GM12878 (cell line): ENCODE measurements at regions not wholly inside any gene's neighbourhood (a gene's known extent, or its start where the extent isn't known, plus 50 kb on each side); places are given as distances from the start of the nearest gene placed in this dataset.

Source experiments
- ATAC-seq: fragments of 200-7000 bp; cut with Tn5 transposase; 3 replicates; pipeline ENCODE4 v1.9.1; 2020; ENCODE audit warnings: mild to moderate bottlenecking, moderate library complexity
- BruUV-seq: library from RNA; stranded (reverse); fragments of 400-500 nt; replicated peaks from 2 replicates; lab custom pipeline; 2021; lab: Mats Ljungman, UMichigan
- CTCF ChIA-PET: fragments of 300-600 bp; sonication (Branson Sonifier 250); formaldehyde crosslinking; extraction: SDS; loops from one replicate; lab custom pipeline; 2021; ENCODE audit warnings: inconsistent platforms; lab: Yijun Ruan, JAX
- POLR2A ChIA-PET: fragments of 350-600 bp; formaldehyde crosslinking; extraction: SDS; loops from one replicate; lab custom pipeline; 2021; ENCODE audit warnings: inconsistent platforms; lab: Charles Lee
- RAD21 ChIA-PET: fragments of 300-600 bp; sonication (Branson Sonifier 250); formaldehyde crosslinking; loops from one replicate; lab custom pipeline; 2023; ENCODE audit warnings: antibody characterized with exemption; ENCODE audit not compliant: unreplicated experiment; lab: Charles Lee
- SMC1A ChIA-PET: fragments of 300-600 bp; sonication (Branson Sonifier 250); formaldehyde crosslinking; loops from one replicate; lab custom pipeline; 2023; ENCODE audit not compliant: unreplicated experiment, uncharacterized antibody; lab: Charles Lee
- DNase-seq: peaks from one replicate; pipeline ENCODE4 v3.0.0-alpha.2; 2011; ENCODE audit warnings: low read depth, low spot score
- FAIRE-seq: peaks from 3 replicates; lab custom pipeline; 2011; peaks lifted over from hg19 to GRCh38; lab: Jason Lieb, UNC
- H2AFZ ChIP-seq: 2 replicates; pipeline ENCODE4 v1.6.0; 2011; ENCODE audit warnings: low read depth, low read length, control low read depth; ENCODE audit not compliant: control insufficient read depth
- H3K27ac ChIP-seq: 2 replicates; pipeline ENCODE4 v1.5.1; 2011; ENCODE audit warnings: control low read depth; ENCODE audit not compliant: control insufficient read depth, insufficient read depth
- H3K27me3 ChIP-seq, 2 experiments: replicated peaks in 1 of 2; 2 replicates each; pipeline versions ENCODE4 v1.6.0 to v1.6.1; 2011; ENCODE audit warnings: low read length in 1 of 2; ENCODE audit not compliant: control insufficient read depth in 2 of 2, insufficient read depth in 2 of 2
- H3K36me3 ChIP-seq, 2 experiments: 2 replicates each; pipeline ENCODE4 v1.5.1; 2011; ENCODE audit warnings: low read length in 1 of 2; ENCODE audit not compliant: control insufficient read depth in 2 of 2, insufficient read depth in 2 of 2
- H3K4me1 ChIP-seq: 2 replicates; pipeline ENCODE4 v1.6.1; 2011; ENCODE audit warnings: mild to moderate bottlenecking, low read length, moderate library complexity, mixed read lengths; ENCODE audit not compliant: control insufficient read depth, insufficient read depth
- H3K4me2 ChIP-seq: 2 replicates; pipeline ENCODE4 v1.6.0; 2011; ENCODE audit warnings: control low read depth; ENCODE audit not compliant: control insufficient read depth, insufficient read depth
- H3K4me3 ChIP-seq: fragments of 200-600 bp; sonication (generic); 2 replicates; pipeline ENCODE4 v1.5.1; 2016
- H3K79me2 ChIP-seq: 2 replicates; pipeline ENCODE4 v1.6.0; 2011; ENCODE audit warnings: low read length; ENCODE audit not compliant: control insufficient read depth, insufficient read depth
- H3K9ac ChIP-seq: 2 replicates; pipeline ENCODE4 v1.8.0; 2011; ENCODE audit warnings: low read length, control low read depth, mixed read lengths; ENCODE audit not compliant: control insufficient read depth, insufficient read depth
- H3K9me3 ChIP-seq: replicated peaks from 3 replicates; pipeline ENCODE4 v1.5.1; 2011; ENCODE audit warnings: mild to moderate bottlenecking, low read length; ENCODE audit not compliant: control insufficient read depth, insufficient read depth
- H4K20me1 ChIP-seq: 2 replicates; pipeline ENCODE4 v1.6.0; 2011; ENCODE audit not compliant: control insufficient read depth, insufficient read depth
- ETV6 ChIP-seq, 2 experiments: fragments of 450-650 bp in 1 of 2; IDR thresholded peaks in 1 of 2; conservative IDR thresholded peaks in 1 of 2; 2 replicates each; pipeline ENCODE4 v1.6.1; 2014; ENCODE audit warnings: antibody characterized with exemption in 1 of 2, borderline replicate concordance in 1 of 2, low read depth in 1 of 2, mild to moderate bottlenecking in 1 of 2, moderate library complexity in 1 of 2
- HDAC6 ChIP-seq: fragments of 200-600 bp; sonication (generic); IDR thresholded peaks from one replicate; pipeline ENCODE4 v1.8.0; 2017; ENCODE audit warnings: antibody characterized with exemption; ENCODE audit not compliant: unreplicated experiment
- HDGF ChIP-seq: fragments of 450-650 bp; IDR thresholded peaks from 2 replicates; pipeline ENCODE4 v1.6.1; 2016; ENCODE audit warnings: antibody characterized with exemption
- IRF4 ChIP-seq: IDR thresholded peaks from 2 replicates; pipeline ENCODE4 v1.6.1; 2011; ENCODE audit warnings: low read depth, low read length
- NRF1 ChIP-seq: conservative IDR thresholded peaks from 2 replicates; pipeline ENCODE4 v1.6.1; 2011; ENCODE audit warnings: mild to moderate bottlenecking, low read depth, low read length, improper control_type of control experiment
- RB1 ChIP-seq: fragments of 450-650 bp; formaldehyde crosslinking; IDR thresholded peaks from 2 replicates; pipeline ENCODE4 v1.6.1; 2017; ENCODE audit warnings: mild to moderate bottlenecking, borderline replicate concordance
- TBL1XR1 ChIP-seq: IDR thresholded peaks from 2 replicates; pipeline ENCODE4 v1.6.1; 2012; ENCODE audit warnings: low read depth, low read length, improper control_type of control experiment
- ZBTB11 ChIP-seq: fragments of 450-650 bp; formaldehyde crosslinking; IDR thresholded peaks from 2 replicates; pipeline ENCODE4 v1.5.0; 2022; ENCODE audit warnings: mild to moderate bottlenecking, missing genetic modification characterization
- WGBS: methylation state at CpG from one replicate; pipeline ENCODE4 v1.1.6; 2016; ENCODE audit warnings: low lambda C conversion rate; ENCODE audit not compliant: insufficient replicate concordance, insufficient coverage; ENCODE audit errors: missing lambda C conversion rate; 5-methylcytosine and 5-hydroxymethylcytosine counted together
- in situ Hi-C: fragments of 300-500 bp; cut with MboI; formaldehyde crosslinking; loops from 9 replicates; pipeline ENCODE4 v1.14.3; 2018; ENCODE audit warnings: mixed read lengths
- intact Hi-C: fragments of 100-400 bp; cut with micrococcal nuclease; formaldehyde crosslinking; loops from one replicate; pipeline ENCODE4 v1.14.2; 2022; ENCODE audit not compliant: unreplicated experiment
- TF ChIP-seq, protein P1 (sequence below): IDR thresholded peaks from 2 replicates; pipeline ENCODE4 v1.6.1; 2012; ENCODE audit warnings: improper control_type of control experiment, low read depth, low read length; ENCODE audit not compliant: insufficient replicate concordance
- TF ChIP-seq, protein P2 (sequence below): fragments of 450-650 bp; formaldehyde crosslinking; IDR thresholded peaks from 2 replicates; pipeline ENCODE4 v1.4.0; 2020; ENCODE audit warnings: mild to moderate bottlenecking, moderate library complexity
- TF ChIP-seq, protein P3 (sequence below): IDR thresholded peaks from 2 replicates; pipeline ENCODE4 v1.6.1; 2012; ENCODE audit warnings: low read depth, low read length, improper control_type of control experiment

GRCh38 chr4:11831739-11832138 lies 403.0 kb upstream of the HS3ST1 start:
- no peak overlapping the region for H3K4me2 ChIP-seq
- H3K27ac ChIP-seq: no peak overlapping the region
- no peaks in the 10 kb centered on the region for H3K79me2 ChIP-seq
- WGBS: 40% methylated on average over 5 of the region's 5 CpGs
- POLR2A ChIA-PET: no interaction called here
- H3K36me3 ChIP-seq: no peaks in the 10 kb centered on the region
- BruUV-seq: no TSS peak
- H3K4me3 ChIP-seq: no peak overlapping the region
- intact Hi-C loops (no loop called here), in situ Hi-C loops (no loop called here)
- no peaks in the 10 kb centered on the region for H3K27me3 ChIP-seq
- H3K4me1 ChIP-seq: no peaks in the 10 kb centered on the region
- FAIRE-seq (no peak), ATAC-seq (no peak), DNase-seq (no peak)
- H4K20me1 ChIP-seq: no peaks in the 10 kb centered on the region
- no peaks in the 10 kb centered on the region for H3K9me3 ChIP-seq
- RAD21 ChIA-PET: no interaction called here
- SMC1A ChIA-PET: interaction anchor here (0.6 kb wide), 1 partner anchor 10 kb away, joined by 3 read pairs; no protein-coding TSS in a partner anchor
- CTCF ChIA-PET: no interaction called here
- H2AFZ ChIP-seq: no peak overlapping the region
- no peak overlapping the region for H3K9ac ChIP-seq
- TF ChIP-seq HDGF (no peak), RB1 (no peak), ETV6 (conservative IDR thresholded peaks at IDR 0.05 in 1 of 2, IDR thresholded peaks at IDR 0.05 in 1 of 2; ENCODE audit: borderline replicate concordance in 1 of 2, low read depth in 1 of 2) (no peak), HDAC6 (no peak), IRF4 (no peak), TBL1XR1 (no peak), NRF1 (no peak), ZBTB11 (no peak)
- TF ChIP-seq, protein P1, sequence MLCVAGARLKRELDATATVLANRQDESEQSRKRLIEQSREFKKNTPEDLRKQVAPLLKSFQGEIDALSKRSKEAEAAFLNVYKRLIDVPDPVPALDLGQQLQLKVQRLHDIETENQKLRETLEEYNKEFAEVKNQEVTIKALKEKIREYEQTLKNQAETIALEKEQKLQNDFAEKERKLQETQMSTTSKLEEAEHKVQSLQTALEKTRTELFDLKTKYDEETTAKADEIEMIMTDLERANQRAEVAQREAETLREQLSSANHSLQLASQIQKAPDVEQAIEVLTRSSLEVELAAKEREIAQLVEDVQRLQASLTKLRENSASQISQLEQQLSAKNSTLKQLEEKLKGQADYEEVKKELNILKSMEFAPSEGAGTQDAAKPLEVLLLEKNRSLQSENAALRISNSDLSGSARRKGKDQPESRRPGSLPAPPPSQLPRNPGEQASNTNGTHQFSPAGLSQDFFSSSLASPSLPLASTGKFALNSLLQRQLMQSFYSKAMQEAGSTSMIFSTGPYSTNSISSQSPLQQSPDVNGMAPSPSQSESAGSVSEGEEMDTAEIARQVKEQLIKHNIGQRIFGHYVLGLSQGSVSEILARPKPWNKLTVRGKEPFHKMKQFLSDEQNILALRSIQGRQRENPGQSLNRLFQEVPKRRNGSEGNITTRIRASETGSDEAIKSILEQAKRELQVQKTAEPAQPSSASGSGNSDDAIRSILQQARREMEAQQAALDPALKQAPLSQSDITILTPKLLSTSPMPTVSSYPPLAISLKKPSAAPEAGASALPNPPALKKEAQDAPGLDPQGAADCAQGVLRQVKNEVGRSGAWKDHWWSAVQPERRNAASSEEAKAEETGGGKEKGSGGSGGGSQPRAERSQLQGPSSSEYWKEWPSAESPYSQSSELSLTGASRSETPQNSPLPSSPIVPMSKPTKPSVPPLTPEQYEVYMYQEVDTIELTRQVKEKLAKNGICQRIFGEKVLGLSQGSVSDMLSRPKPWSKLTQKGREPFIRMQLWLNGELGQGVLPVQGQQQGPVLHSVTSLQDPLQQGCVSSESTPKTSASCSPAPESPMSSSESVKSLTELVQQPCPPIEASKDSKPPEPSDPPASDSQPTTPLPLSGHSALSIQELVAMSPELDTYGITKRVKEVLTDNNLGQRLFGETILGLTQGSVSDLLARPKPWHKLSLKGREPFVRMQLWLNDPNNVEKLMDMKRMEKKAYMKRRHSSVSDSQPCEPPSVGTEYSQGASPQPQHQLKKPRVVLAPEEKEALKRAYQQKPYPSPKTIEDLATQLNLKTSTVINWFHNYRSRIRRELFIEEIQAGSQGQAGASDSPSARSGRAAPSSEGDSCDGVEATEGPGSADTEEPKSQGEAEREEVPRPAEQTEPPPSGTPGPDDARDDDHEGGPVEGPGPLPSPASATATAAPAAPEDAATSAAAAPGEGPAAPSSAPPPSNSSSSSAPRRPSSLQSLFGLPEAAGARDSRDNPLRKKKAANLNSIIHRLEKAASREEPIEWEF: no peak
- TF ChIP-seq, protein P2, sequence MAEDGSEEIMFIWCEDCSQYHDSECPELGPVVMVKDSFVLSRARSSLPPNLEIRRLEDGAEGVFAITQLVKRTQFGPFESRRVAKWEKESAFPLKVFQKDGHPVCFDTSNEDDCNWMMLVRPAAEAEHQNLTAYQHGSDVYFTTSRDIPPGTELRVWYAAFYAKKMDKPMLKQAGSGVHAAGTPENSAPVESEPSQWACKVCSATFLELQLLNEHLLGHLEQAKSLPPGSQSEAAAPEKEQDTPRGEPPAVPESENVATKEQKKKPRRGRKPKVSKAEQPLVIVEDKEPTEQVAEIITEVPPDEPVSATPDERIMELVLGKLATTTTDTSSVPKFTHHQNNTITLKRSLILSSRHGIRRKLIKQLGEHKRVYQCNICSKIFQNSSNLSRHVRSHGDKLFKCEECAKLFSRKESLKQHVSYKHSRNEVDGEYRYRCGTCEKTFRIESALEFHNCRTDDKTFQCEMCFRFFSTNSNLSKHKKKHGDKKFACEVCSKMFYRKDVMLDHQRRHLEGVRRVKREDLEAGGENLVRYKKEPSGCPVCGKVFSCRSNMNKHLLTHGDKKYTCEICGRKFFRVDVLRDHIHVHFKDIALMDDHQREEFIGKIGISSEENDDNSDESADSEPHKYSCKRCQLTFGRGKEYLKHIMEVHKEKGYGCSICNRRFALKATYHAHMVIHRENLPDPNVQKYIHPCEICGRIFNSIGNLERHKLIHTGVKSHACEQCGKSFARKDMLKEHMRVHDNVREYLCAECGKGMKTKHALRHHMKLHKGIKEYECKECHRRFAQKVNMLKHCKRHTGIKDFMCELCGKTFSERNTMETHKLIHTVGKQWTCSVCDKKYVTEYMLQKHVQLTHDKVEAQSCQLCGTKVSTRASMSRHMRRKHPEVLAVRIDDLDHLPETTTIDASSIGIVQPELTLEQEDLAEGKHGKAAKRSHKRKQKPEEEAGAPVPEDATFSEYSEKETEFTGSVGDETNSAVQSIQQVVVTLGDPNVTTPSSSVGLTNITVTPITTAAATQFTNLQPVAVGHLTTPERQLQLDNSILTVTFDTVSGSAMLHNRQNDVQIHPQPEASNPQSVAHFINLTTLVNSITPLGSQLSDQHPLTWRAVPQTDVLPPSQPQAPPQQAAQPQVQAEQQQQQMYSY: no peak
- TF ChIP-seq, protein P3, sequence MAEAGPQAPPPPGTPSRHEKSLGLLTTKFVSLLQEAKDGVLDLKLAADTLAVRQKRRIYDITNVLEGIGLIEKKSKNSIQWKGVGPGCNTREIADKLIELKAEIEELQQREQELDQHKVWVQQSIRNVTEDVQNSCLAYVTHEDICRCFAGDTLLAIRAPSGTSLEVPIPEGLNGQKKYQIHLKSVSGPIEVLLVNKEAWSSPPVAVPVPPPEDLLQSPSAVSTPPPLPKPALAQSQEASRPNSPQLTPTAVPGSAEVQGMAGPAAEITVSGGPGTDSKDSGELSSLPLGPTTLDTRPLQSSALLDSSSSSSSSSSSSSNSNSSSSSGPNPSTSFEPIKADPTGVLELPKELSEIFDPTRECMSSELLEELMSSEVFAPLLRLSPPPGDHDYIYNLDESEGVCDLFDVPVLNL: no peak
